Fibroblast of skin of abdomen (primary cell): ENCODE measurements at regions not wholly inside any gene's neighbourhood (a gene's known extent, or its start where the extent isn't known, plus 50 kb on each side); places are given as distances from the start of the nearest gene placed in this dataset.
A peak's percentile ranks its signal among the peaks of the same experiment; 100 is the strongest.

Experiments used
- DNase-seq: peaks from one replicate; pipeline ENCODE4 v3.0.0-alpha.2; 2013

- DNase-seq: no peak
Measured at GRCh38 chr20:39248171-39248861, 286.2 kb downstream of the DHX35 start.

GRCh38 chr20:39246436-39246835 is 284.3 kb downstream of the DHX35 start:
- no peak for DNase-seq

DNA sequence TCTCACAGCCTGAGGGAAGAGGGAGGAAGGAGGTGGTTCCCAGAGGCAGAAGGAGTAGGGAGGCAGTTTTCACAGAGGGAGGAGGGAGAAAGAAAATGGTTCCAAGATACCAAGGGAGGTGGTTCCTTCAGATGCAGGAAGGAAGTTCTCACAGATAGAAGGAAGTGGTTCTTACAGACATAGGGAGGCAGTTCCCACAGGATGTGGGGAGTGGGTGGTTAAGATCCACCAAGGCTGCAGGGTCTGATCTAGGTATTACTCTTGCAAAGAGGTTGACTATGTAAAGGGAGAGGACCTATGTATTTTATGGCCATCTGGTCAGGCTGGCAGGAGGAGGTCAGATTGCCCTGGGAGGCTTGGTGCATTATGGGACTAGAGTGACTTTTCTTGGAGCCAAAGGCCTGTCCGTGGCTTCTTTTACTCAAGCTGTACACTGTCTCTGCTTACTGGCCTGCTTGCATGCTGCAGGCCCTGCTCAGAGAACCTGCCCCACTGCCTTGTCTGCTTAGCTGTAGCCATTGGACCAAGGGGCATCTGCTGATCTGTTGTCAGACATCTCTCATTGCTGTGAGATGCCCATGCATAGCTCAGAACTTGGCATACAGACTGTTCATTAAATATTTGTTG is 283.7 kb downstream of the DHX35 start:
- DNase-seq: no peak

DNA sequence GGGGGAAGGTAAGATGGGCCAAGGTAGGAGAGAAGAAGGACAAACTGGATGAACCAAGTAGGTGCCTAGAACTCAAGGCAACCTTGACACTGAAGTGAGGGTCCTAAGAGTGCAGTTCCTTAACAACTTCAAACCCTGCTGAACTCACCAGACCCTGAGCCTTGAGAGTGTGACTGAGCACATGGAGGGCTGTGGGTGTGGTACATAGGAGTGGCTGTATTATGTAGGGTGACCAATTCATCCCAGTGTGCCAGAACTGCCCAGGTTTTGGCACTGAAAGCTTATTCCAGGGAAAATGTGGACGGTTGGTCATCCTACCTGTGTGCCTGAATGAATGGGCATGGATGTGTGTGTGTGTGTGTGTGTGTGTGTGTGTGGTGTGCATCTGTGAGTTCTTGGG is 281.8 kb downstream of the DHX35 start:
- no peak for DNase-seq

- DNase-seq: no peak
Measured at GRCh38 chr20:39242614-39243013, 280.5 kb downstream of the DHX35 start.

GRCh38 chr20:39234520-39235095 is 272.5 kb downstream of the DHX35 start:
- no peak for DNase-seq

- DNase-seq: no peak
Measured at GRCh38 chr20:39233755-39234154, 271.6 kb downstream of the DHX35 start.

DNA sequence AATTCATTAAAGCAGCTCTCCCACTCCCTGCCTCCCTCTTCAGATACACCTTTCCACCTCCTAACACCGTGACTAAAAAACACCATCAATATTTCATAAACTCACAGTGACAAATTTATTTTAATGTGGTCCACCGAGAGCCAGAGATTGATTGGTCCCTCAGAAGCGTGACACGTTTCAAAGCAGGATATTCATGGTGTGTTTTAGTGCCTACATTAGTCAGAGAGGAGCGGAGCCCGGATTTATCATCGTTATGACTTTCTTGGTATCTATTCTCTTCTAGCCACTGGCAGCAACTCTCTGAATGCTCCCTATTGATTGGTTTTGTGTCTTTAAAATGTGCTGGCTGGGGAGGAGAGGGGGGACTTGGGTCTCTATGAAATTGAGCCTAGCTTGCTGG is 265.3 kb downstream of the DHX35 start:
- no peak for DNase-seq

DNA sequence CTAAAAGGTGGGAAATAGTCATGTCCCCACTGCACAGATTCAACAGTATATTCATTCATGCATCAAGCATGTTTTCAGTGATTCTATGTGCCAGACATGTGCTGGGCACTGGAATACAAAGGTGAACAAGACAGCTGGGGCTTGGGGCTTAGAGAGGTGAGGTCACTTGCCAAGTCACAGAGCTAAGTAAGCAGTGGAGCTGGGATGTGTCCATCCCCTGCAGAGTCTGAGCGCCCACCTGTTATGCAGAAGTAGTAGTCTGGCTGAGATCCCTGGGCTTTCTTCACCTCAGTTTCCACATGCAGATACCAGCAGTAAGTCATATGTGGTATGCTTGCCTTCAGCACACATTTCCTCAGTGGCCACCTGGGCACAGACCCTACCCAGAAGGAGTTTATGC is 263.8 kb downstream of the DHX35 start:
- no peak for DNase-seq

- no peak for DNase-seq
Measured at GRCh38 chr20:39225536-39225935, 263.4 kb downstream of the DHX35 start.

DNA sequence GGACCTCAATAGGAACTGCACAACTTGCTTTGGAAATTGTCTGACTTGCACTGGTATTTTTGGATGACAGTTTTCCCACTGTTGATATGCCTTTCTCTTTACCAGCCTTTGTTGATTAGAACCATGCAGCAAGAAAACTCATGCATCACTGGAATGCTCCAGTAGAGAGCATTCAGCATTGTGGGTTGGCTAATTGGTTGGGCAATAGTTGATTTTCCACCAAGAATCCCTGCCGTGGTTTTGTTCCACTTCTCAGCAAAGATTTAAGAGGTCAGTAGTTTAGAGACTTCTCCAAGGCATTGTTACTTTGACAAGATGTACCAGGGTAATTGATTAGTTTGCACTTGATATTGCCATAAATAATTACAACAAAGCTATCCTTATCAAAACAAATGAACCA is 260.0 kb downstream of the DHX35 start:
- no peak for DNase-seq

DNA sequence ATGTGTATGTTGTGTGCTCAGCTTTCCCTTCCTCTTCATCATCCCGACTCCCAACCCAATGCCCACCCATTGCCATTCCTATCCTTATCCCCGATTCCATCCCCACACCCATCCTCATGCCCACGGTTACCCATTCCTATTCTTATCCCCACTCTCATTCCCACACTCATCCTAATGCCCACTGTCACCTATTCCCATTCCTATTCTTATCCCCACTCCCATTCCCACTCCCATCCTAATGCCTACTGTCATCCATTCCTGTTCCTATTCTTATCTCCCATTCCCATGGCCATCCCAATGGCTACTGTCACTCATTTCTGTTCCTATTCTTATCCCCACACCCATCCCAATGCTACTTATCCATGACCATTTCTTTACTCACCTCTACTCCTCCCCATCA is 254.1 kb downstream of the DHX35 start:
- no peak for DNase-seq

DNA sequence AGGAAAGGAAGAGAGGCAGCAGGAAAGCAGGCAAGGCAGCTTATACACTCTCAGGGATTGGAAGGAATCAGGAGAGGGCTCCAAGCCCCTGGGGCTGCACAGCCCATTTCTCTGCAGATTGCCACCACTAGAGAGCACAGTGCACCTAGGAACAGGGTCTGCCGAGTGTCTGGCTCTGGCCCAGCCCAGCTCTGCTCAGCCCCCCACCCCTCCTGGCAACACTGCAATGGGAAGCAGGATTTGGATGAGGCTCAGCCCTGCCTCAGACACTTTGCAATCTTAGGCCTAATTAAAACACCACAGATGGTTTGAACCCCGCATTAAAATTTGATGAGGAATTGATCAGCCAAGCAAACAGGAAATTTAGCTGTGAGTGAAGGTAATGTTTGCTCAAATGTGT is 252.7 kb downstream of the DHX35 start:
- no peak for DNase-seq

DNA sequence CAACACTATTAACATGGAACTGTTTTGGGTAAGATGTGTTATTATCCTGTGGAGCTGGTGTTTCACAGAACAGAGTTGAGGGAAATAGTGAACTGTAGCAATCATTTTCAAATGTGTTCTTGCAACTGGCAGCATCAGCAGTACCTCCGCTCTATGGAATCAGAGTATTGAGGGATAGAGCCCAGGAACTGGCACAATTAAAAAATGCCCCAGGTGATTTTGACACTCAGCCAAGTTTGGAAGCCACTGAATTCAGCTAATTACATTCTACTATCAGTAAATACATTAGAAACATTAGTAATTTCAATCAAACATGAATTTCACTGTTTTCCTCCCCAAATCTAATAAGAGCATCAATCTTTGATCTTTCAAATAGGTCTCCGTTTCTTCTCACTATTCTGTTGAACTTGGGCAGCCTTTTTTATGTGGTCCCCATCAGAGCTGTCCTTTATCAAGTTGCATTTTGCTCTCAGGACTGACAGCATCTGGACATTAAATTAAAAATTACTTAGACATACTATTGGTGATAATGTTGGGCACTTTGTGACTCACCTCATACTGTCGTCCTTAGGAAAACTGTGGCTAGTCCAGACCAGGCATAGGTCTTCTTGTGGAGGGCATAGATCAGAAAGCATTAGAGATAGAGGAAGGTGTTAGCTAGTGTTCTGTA is 251.5 kb downstream of the DHX35 start:
- DNase-seq: no peak

GRCh38 chr20:39211060-39211748 is 249.1 kb downstream of the DHX35 start:
- DNase-seq: no peak

- DNase-seq: no peak
Measured at GRCh38 chr20:39210341-39211036, 248.3 kb downstream of the DHX35 start.

GRCh38 chr20:39206899-39207564 is 244.9 kb downstream of the DHX35 start:
- DNase-seq: no peak

- no peak for DNase-seq
Measured at GRCh38 chr20:39195582-39196021, 233.5 kb downstream of the DHX35 start.

GRCh38 chr20:39190666-39191570 is 228.8 kb downstream of the DHX35 start:
- DNase-seq: peak; percentile 27

- DNase-seq: no peak
Measured at GRCh38 chr20:39188266-39188765, 226.2 kb downstream of the DHX35 start.
